ENCODE measurements at regions not wholly inside any gene's neighbourhood (a gene's known extent, or its start where the extent isn't known, plus 50 kb on each side); places are given as distances from the start of the nearest gene placed in this dataset.

DNA sequence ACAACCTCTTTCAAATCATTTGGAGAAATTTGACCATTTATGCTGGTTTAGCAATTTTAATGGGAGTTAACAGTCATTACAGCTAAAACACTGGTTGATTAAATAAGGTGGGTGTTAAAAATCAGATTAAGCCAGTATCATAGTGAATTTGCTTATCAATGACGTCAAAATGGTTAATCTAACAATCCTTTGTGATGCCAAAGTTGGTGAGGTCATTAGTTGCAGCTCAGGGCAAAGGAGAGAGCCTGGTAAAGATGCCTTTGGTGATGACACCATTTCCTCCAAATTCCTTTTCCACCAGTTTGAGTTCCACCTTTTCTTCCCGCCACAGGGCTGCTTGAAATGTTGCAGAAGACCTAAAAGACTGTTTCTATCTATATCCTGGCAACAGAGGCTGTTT lies 757.1 kb upstream of the PIK3C3 start:
- dilution Hi-C loops (cut with MboI; ENCODE audit: extremely low pct_ligation_motif_present, low sequenced_read_pairs): no loop called here
- H2AFZ ChIP-seq (ENCODE audit: low read depth, low read length): no peak overlapping the region
- BruUV-seq (replicated peaks): no TSS peak
- no peaks in the 10 kb centered on the region for H3K9me1 ChIP-seq (replicated peaks; ENCODE audit: control insufficient read depth, extremely low read depth, insufficient read depth, low read length)
- no peaks in the 10 kb centered on the region for H3K9me3 ChIP-seq (replicated peaks; ENCODE audit: control insufficient read depth, insufficient read depth, low read length)
- no peak for DNase-seq (ENCODE audit: low read depth, low spot score)
- H3K27ac ChIP-seq (ENCODE audit: insufficient read depth, low read depth, low read length): no peak overlapping the region
- no peaks in the 10 kb centered on the region for H3K27me3 ChIP-seq (ENCODE audit: control insufficient read depth in 2 of 2, insufficient read depth in 2 of 2, low read length in 2 of 2)
- TF ChIP-seq, protein P1, sequence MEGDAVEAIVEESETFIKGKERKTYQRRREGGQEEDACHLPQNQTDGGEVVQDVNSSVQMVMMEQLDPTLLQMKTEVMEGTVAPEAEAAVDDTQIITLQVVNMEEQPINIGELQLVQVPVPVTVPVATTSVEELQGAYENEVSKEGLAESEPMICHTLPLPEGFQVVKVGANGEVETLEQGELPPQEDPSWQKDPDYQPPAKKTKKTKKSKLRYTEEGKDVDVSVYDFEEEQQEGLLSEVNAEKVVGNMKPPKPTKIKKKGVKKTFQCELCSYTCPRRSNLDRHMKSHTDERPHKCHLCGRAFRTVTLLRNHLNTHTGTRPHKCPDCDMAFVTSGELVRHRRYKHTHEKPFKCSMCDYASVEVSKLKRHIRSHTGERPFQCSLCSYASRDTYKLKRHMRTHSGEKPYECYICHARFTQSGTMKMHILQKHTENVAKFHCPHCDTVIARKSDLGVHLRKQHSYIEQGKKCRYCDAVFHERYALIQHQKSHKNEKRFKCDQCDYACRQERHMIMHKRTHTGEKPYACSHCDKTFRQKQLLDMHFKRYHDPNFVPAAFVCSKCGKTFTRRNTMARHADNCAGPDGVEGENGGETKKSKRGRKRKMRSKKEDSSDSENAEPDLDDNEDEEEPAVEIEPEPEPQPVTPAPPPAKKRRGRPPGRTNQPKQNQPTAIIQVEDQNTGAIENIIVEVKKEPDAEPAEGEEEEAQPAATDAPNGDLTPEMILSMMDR (IDR thresholded peaks at IDR 0.05; ENCODE audit: extremely low read depth in 1 of 2, insufficient read depth in 1 of 2, low read depth in 1 of 2, low read length in 2 of 2): no peak
- TF ChIP-seq MYC (IDR thresholded peaks at IDR 0.05; ENCODE audit: low read depth, low read length) (no peak), EZH2 (IDR thresholded peaks at IDR 0.05; ENCODE audit: borderline replicate concordance, low read depth, low read length, severe bottlenecking) (no peak), JUN (IDR thresholded peaks at IDR 0.05; ENCODE audit: borderline replicate concordance, insufficient read depth, insufficient read length, low read depth) (no peak), GATA2 (IDR thresholded peaks at IDR 0.05; ENCODE audit: insufficient read depth, insufficient read length, low read depth, low read length) (no peak), POLR2A (IDR thresholded peaks at IDR 0.05; ENCODE audit: low read depth, low read length) (no peak), POLR2AphosphoS5 (IDR thresholded peaks at IDR 0.05; ENCODE audit: insufficient read depth, low read depth, low read length) (no peak), FOS (IDR thresholded peaks at IDR 0.05; ENCODE audit: borderline replicate concordance, insufficient read depth, low read length) (no peak)
- TF ChIP-seq, protein P2, sequence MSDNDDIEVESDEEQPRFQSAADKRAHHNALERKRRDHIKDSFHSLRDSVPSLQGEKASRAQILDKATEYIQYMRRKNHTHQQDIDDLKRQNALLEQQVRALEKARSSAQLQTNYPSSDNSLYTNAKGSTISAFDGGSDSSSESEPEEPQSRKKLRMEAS (IDR thresholded peaks at IDR 0.05; ENCODE audit: insufficient read depth, insufficient read length): no peak
- H3K4me3 ChIP-seq (replicated peaks in 1 of 3; ENCODE audit: insufficient read depth in 1 of 3, low read depth in 1 of 3, low read length in 3 of 3): no peak overlapping the region
- H3K36me3 ChIP-seq (ENCODE audit: control insufficient read depth in 2 of 2, extremely low read depth in 1 of 2, insufficient read depth in 2 of 2, low read length in 2 of 2): no peaks in the 10 kb centered on the region
- no peaks in the 10 kb centered on the region for H4K20me1 ChIP-seq (replicated peaks; ENCODE audit: control insufficient read depth, extremely low read depth, insufficient read depth, low read length)
- H3K4me2 ChIP-seq (ENCODE audit: insufficient read depth, low read length): no peak overlapping the region
- no peaks in the 10 kb centered on the region for H3K79me2 ChIP-seq (ENCODE audit: control insufficient read depth, insufficient read depth, low read length)
- H3K9ac ChIP-seq (replicated peaks; ENCODE audit: extremely low read depth, insufficient read depth, low read length): no peak overlapping the region
- ChIA-PET POLR2A (no interaction called here), CTCF (no interaction called here)
- FAIRE-seq: no peak
- no peaks in the 10 kb centered on the region for H3K4me1 ChIP-seq (ENCODE audit: control insufficient read depth, extremely low read depth, insufficient read depth, low read length)
- intact Hi-C loops (cut with micrococcal nuclease): no loop called here

All from endothelial cell of umbilical vein (primary cell).